SK-N-MC (cell line): ENCODE measurements at regions not wholly inside any gene's neighbourhood (a gene's known extent, or its start where the extent isn't known, plus 50 kb on each side); places are given as distances from the start of the nearest gene placed in this dataset.

Experiments
- EZH2 ChIP-seq: fragments of 200-600 bp; sonication (generic); IDR thresholded peaks from one replicate; pipeline ENCODE4 v1.6.1; 2017; ENCODE audit warnings: antibody characterized with exemption
- POLR2AphosphoS5 ChIP-seq: IDR thresholded peaks from 2 replicates; pipeline ENCODE4 v1.6.1; 2012; ENCODE audit warnings: mild to moderate bottlenecking, low read depth, low read length, borderline replicate concordance

- TF ChIP-seq POLR2AphosphoS5 (no peak), EZH2 (no peak)
Measured at GRCh38 chr5:1704266-1704665, 95.4 kb downstream of the MRPL36 start.
